Vagina (tissue), 2 donors: ENCODE measurements at regions not wholly inside any gene's neighbourhood (a gene's known extent, or its start where the extent isn't known, plus 50 kb on each side); places are given as distances from the start of the nearest gene placed in this dataset.

Experiments
- POLR2A ChIP-seq, 2 donors: fragments of 450-650 bp; IDR thresholded peaks; one replicate each; pipeline ENCODE4 v1.6.1; 2017; ENCODE audit warnings: antibody characterized with exemption in 2 of 2, mild to moderate bottlenecking in 2 of 2, moderate library complexity in 2 of 2
- POLR2AphosphoS5 ChIP-seq, 2 donors: sonication (generic); formaldehyde crosslinking; IDR thresholded peaks; one replicate each; pipeline ENCODE4 v1.9.0; 2017; ENCODE audit warnings: antibody characterized with exemption in 2 of 2, mild to moderate bottlenecking in 2 of 2, low read depth in 1 of 2; ENCODE audit not compliant: insufficient read depth in 1 of 2
- TF ChIP-seq, protein P1 (sequence below), 3 experiments: fragments of 450-650 bp in 2 of 3; fragments of 200-600 bp in 1 of 3; sonication (generic) in 1 of 3; IDR thresholded peaks; one replicate each; pipeline ENCODE4 v1.5.1; 2017 to 2019; ENCODE audit warnings: antibody characterized with exemption in 3 of 3, mild to moderate bottlenecking in 2 of 3, moderate library complexity in 2 of 3

GRCh38 chr20:60288945-60289344, 330.7 kb downstream of the CDH26 start:
- TF ChIP-seq, protein P1, sequence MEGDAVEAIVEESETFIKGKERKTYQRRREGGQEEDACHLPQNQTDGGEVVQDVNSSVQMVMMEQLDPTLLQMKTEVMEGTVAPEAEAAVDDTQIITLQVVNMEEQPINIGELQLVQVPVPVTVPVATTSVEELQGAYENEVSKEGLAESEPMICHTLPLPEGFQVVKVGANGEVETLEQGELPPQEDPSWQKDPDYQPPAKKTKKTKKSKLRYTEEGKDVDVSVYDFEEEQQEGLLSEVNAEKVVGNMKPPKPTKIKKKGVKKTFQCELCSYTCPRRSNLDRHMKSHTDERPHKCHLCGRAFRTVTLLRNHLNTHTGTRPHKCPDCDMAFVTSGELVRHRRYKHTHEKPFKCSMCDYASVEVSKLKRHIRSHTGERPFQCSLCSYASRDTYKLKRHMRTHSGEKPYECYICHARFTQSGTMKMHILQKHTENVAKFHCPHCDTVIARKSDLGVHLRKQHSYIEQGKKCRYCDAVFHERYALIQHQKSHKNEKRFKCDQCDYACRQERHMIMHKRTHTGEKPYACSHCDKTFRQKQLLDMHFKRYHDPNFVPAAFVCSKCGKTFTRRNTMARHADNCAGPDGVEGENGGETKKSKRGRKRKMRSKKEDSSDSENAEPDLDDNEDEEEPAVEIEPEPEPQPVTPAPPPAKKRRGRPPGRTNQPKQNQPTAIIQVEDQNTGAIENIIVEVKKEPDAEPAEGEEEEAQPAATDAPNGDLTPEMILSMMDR (IDR thresholded peaks at IDR 0.05), result no peak
- TF ChIP-seq POLR2A (IDR thresholded peaks at IDR 0.05) (no peak), POLR2AphosphoS5 (IDR thresholded peaks at IDR 0.05; ENCODE audit: insufficient read depth in 1 of 2, low read depth in 1 of 2) (no peak)
